ENCODE measurements at regions not wholly inside any gene's neighbourhood (a gene's known extent, or its start where the extent isn't known, plus 50 kb on each side); places are given as distances from the start of the nearest gene placed in this dataset.

DNA sequence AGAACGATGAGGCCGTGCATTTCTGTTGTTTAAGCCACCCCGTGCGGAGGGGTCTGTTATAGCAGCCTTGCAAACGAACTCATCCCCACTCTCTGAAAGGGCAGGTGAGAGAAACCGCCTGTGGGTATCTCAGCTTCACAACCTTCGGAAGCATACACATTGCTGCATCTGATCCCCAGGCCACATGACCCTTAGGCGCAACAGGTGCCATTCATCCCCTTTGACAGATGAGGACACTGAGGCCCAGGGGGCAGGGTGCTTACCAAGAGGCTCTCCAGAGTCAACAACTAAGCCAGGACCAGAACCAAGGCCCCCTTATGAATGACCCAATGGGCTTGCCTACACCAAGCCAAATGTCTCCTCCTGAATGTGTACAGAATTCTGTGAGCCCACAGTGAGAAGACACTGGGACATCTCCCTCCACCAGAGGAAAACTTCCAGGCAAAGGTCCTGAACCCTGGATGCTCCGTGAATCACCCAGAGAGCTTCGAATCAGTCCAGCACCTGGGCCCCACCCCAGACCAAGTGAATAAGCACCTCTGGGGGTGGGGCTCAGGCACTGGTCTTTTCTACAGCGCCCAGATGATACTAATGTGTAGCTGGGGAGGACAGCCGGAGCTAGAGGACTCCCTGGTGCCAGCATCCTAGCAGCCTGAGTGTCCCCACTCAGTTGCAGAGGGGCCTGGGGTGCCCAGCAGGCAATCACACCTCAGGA, 83.2 kb downstream of the BUD13 start:
- TF ChIP-seq, protein P1, sequence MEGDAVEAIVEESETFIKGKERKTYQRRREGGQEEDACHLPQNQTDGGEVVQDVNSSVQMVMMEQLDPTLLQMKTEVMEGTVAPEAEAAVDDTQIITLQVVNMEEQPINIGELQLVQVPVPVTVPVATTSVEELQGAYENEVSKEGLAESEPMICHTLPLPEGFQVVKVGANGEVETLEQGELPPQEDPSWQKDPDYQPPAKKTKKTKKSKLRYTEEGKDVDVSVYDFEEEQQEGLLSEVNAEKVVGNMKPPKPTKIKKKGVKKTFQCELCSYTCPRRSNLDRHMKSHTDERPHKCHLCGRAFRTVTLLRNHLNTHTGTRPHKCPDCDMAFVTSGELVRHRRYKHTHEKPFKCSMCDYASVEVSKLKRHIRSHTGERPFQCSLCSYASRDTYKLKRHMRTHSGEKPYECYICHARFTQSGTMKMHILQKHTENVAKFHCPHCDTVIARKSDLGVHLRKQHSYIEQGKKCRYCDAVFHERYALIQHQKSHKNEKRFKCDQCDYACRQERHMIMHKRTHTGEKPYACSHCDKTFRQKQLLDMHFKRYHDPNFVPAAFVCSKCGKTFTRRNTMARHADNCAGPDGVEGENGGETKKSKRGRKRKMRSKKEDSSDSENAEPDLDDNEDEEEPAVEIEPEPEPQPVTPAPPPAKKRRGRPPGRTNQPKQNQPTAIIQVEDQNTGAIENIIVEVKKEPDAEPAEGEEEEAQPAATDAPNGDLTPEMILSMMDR (IDR thresholded peaks at IDR 0.05; ENCODE audit: low read depth, low read length, missing control alignments) = no peak
- no peak for DNase-seq (ENCODE audit: low read depth)
- in situ Hi-C loops (cut with HindIII; ENCODE audit: low sequenced_read_pairs) = no loop called here
- no peak overlapping the region for H3K4me3 ChIP-seq (ENCODE audit: low read depth, low read length)

DNA sequence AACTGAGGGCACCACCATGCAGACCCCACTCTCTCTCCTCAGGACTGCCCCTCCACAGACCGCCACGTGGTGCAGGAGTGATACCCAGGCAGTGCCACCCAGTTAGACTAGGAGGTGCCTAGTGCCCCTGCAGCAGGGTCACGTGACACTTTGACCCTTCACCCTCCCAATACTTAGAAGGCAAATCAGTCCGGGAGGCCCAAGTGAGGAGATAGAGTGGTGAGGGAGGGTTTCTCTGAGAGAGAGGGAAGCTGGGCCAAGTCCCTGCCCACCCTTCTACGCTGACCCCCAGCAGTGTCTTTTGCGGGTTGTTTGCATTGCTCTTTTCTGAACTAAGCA, 84.6 kb downstream of the BUD13 start:
- no peak for DNase-seq (ENCODE audit: low read depth)
- in situ Hi-C loops (cut with HindIII; ENCODE audit: low sequenced_read_pairs) = no loop called here
- TF ChIP-seq, protein P1 (IDR thresholded peaks at IDR 0.05; ENCODE audit: low read depth, low read length, missing control alignments) = no peak
- no peak overlapping the region for H3K4me3 ChIP-seq (ENCODE audit: low read depth, low read length)

DNA sequence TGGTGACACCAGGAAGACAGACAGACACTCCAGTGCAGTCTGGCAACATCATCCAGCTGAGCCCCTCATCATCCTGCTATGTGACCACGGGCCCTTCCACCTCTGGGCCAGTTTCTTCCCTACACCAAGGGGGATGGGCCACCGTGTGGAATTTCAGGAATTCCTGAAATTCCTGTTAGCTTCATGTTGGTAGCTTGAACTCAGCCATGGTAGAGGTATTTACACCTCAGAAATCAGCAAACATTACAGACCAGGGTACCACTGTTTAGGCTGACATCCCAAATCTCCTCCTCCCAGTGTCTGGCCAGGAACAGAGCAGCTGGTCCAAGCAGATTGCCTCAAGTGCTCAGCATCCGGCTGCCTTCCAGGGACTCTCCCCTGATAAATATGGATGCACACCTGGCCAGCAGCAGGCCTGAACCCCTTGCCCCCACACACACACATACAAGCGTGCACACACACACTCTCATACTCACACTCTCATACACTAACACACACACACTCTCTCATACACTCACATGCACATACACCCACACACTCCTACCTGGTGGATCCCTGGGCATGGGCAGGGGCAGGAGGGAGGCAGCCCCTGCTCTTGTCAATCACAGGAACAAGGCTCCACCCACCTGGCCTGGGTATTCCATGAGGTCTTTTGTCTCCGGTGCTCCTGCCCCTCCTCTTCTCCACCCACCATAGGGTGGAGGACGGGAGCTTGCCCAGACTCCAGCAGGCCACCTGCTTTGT, 85.2 kb downstream of the BUD13 start:
- DNase-seq (ENCODE audit: low read depth) = no peak
- no peak overlapping the region for H3K4me3 ChIP-seq (ENCODE audit: low read depth, low read length)
- in situ Hi-C loops (cut with HindIII; ENCODE audit: low sequenced_read_pairs) = no loop called here
- TF ChIP-seq, protein P1 (IDR thresholded peaks at IDR 0.05; ENCODE audit: low read depth, low read length, missing control alignments) = no peak

- TF ChIP-seq, protein P1 (IDR thresholded peaks at IDR 0.05; ENCODE audit: low read depth, low read length, missing control alignments) = no peak
- H3K4me3 ChIP-seq (ENCODE audit: low read depth, low read length) = no peak overlapping the region
- in situ Hi-C loops (cut with HindIII; ENCODE audit: low sequenced_read_pairs) = no loop called here
- no peak for DNase-seq (ENCODE audit: low read depth)
Measured at GRCh38 chr11:116686866-116687265, 85.9 kb downstream of the BUD13 start.

DNA sequence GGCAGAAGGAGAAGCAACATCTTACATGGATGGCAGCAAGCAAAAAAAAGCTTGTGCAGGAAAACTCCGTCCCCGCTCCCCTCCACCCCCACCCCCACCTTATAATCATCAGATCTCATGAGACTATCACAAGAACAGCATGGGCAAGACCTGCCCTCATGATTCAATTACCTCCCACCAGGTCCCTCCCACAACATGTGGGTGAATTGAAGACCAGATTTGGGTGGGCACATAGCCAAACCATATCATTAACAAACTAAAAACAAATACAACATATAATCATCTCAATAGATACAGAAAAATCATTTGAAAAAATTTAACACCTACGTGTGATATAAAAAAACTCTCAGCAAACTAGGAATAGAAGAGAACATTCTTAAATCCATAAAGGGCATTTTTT, 88.8 kb downstream of the BUD13 start:
- TF ChIP-seq, protein P1 (IDR thresholded peaks at IDR 0.05; ENCODE audit: low read depth, low read length, missing control alignments) = no peak
- in situ Hi-C loops (cut with HindIII; ENCODE audit: low sequenced_read_pairs) = no loop called here
- no peak for DNase-seq (ENCODE audit: low read depth)
- no peak overlapping the region for H3K4me3 ChIP-seq (ENCODE audit: low read depth, low read length)

- TF ChIP-seq, protein P1 (IDR thresholded peaks at IDR 0.05; ENCODE audit: low read depth, low read length, missing control alignments) = no peak
- in situ Hi-C loops (cut with HindIII; ENCODE audit: low sequenced_read_pairs) = no loop called here
- no peak for DNase-seq (ENCODE audit: low read depth)
- no peak overlapping the region for H3K4me3 ChIP-seq (ENCODE audit: low read depth, low read length)
Measured at GRCh38 chr11:116680349-116681125, 92.2 kb downstream of the BUD13 start.
